ENCODE measurements at regions not wholly inside any gene's neighbourhood (a gene's known extent, or its start where the extent isn't known, plus 50 kb on each side); places are given as distances from the start of the nearest gene placed in this dataset.

DNA sequence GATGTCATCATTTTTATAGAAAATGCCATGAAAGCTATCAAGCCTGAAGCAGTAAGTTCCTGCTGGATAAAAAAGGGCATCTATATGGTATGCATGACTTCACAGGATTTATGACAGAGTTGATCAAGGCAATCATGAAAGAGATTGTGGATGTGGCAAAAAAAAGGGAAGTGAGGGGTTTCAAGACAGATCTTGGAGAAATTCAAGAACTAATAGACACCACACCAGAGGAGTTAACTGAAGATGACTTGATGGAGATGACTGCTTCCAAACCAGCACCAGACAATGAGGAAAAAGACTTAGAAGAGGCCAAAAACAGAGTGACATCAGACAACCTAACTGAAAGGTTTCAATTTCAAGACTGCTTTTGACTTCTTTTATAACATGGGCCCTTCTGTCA, 691.1 kb upstream of the SLC10A2 start:
- intact Hi-C loops (cut with DNase I) = no loop called here
- Histone ChIP-seq H3K4me1 (no peaks in the 10 kb centered on the region), H3K4me3 (no peak overlapping the region), H3K27ac (no peak overlapping the region), H3K36me3 (replicated peaks in 1 of 2; ENCODE audit: insufficient read depth in 1 of 2, low read depth in 2 of 2) (no peaks in the 10 kb centered on the region), H3K9me3 (no peaks in the 10 kb centered on the region), H3K27me3 (no peaks in the 10 kb centered on the region)
- DNase-seq = no peak
- TF ChIP-seq CTCF (IDR thresholded peaks at IDR 0.05) = no peak
- no peak for TF ChIP-seq POLR2A (IDR thresholded peaks at IDR 0.05)
- no peak for ATAC-seq

DNA sequence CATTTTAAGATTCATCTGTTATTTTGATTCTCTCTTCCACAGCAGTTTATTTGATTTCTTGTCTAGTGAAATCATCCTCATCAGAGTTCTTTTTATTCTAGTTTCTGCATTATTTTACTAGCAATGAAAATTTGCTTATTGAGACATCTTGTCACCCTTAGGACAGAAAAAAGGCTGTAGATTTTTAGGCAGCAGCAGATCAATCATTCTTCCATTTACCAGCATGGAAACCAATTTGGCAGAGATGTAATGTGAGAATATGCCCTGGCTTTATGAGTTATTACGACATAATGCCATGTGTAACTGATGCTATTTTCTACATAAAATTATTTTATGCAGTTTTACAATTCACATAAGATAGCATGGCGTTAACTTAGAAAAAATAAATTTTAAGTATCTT, 688.6 kb upstream of the SLC10A2 start:
- Histone ChIP-seq H3K27ac (no peak overlapping the region), H3K9me3 (no peaks in the 10 kb centered on the region), H3K27me3 (no peaks in the 10 kb centered on the region), H3K4me3 (no peak overlapping the region), H3K36me3 (replicated peaks in 1 of 2; ENCODE audit: insufficient read depth in 1 of 2, low read depth in 2 of 2) (no peaks in the 10 kb centered on the region), H3K4me1 (no peaks in the 10 kb centered on the region)
- no peak for DNase-seq
- intact Hi-C loops (cut with DNase I) = no loop called here
- TF ChIP-seq CTCF (IDR thresholded peaks at IDR 0.05) (no peak), POLR2A (IDR thresholded peaks at IDR 0.05) (no peak)
- ATAC-seq = no peak
- 57 to 59% methylated on average over 2 of the region's 2 CpGs for WGBS, 2 donors

DNA sequence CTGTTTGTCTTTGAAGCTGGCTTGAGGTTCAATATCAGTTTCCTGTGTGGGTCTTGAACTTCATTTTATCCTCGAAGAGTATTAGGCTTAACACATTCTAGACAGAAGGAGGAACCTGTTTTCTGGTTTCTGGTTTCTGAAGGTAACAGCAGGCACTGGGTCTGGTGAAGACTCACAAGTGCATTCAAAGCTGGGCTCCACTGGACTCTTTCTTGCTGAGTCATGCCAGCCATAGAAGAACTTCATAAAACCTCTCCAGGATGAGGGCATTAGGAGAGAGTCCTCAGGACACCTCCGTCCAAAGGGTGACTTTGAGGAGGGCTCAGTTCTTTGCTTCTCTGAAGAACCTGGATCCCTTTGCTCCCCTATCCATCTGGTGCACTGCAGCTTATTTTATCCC, 668.6 kb upstream of the SLC10A2 start:
- Histone ChIP-seq H3K9me3 (no peaks in the 10 kb centered on the region), H3K27ac (no peak overlapping the region), H3K4me3 (no peak overlapping the region), H3K36me3 (replicated peaks in 1 of 2; ENCODE audit: insufficient read depth in 1 of 2, low read depth in 2 of 2) (no peaks in the 10 kb centered on the region), H3K4me1 (no peaks in the 10 kb centered on the region), H3K27me3 (no peaks in the 10 kb centered on the region)
- TF ChIP-seq POLR2A (IDR thresholded peaks at IDR 0.05) = no peak
- TF ChIP-seq CTCF (IDR thresholded peaks at IDR 0.05) = no peak
- ATAC-seq (no peak), DNase-seq (no peak)
- 55 to 59% methylated on average over 2 of the region's 2 CpGs for WGBS, 2 donors
- intact Hi-C loops (cut with DNase I) = no loop called here

GRCh38 chr13:103731959-103732358, 665.7 kb upstream of the SLC10A2 start:
- H3K4me1 ChIP-seq = no peaks in the 10 kb centered on the region
- no peak overlapping the region for H3K4me3 ChIP-seq
- no peaks in the 10 kb centered on the region for H3K9me3 ChIP-seq
- TF ChIP-seq CTCF (IDR thresholded peaks at IDR 0.05) = no peak
- no peak for TF ChIP-seq POLR2A (IDR thresholded peaks at IDR 0.05)
- ATAC-seq = no peak
- no peak for DNase-seq
- no peaks in the 10 kb centered on the region for H3K36me3 ChIP-seq (replicated peaks in 1 of 2; ENCODE audit: insufficient read depth in 1 of 2, low read depth in 2 of 2)
- 77 to 87% methylated on average over 5 of the region's 5 CpGs for WGBS, 2 donors
- H3K27me3 ChIP-seq = no peaks in the 10 kb centered on the region
- intact Hi-C loops (cut with DNase I) = no loop called here
- no peak overlapping the region for H3K27ac ChIP-seq

DNA sequence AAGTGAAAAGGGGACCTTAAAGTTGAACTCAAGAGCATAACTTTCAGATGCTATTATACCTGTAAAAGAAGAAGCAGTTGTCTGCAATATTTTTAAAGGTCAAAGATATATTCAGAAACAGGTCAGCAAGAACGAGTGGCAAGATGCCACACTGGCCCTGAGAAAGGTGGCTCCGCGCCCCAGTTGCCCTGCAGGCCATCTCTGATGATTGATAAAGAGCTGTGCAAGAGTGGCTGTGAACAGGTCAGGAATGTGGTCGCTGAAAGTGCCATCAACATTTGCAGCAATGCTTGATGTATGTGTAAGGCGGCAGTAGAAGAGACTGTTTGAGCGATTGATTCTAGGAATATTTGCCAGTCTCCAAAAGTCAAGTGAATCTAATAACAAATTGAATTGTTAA, 664.2 kb upstream of the SLC10A2 start:
- no peaks in the 10 kb centered on the region for H3K9me3 ChIP-seq
- intact Hi-C loops (cut with DNase I) = no loop called here
- no peak for ATAC-seq
- no peak for DNase-seq
- no peaks in the 10 kb centered on the region for H3K27me3 ChIP-seq
- TF ChIP-seq CTCF (IDR thresholded peaks at IDR 0.05) = no peak
- TF ChIP-seq POLR2A (IDR thresholded peaks at IDR 0.05) = no peak
- no peak overlapping the region for H3K27ac ChIP-seq
- WGBS, 2 donors = 51 to 64% methylated on average over 6 of the region's 6 CpGs
- no peaks in the 10 kb centered on the region for H3K4me1 ChIP-seq
- no peaks in the 10 kb centered on the region for H3K36me3 ChIP-seq (replicated peaks in 1 of 2; ENCODE audit: insufficient read depth in 1 of 2, low read depth in 2 of 2)
- no peak overlapping the region for H3K4me3 ChIP-seq
